Stimulated activated naive CD8-positive, alpha-beta T cell treated with anti-CD3 and anti-CD28 coated beads, Interleukin-15, amount 100 ng/mL, for 72 hours (primary cell): ENCODE measurements at regions not wholly inside any gene's neighbourhood (a gene's known extent, or its start where the extent isn't known, plus 50 kb on each side); places are given as distances from the start of the nearest gene placed in this dataset.
"Not testable (repeated sequence)": the region's sequence is repeated elsewhere in the genome, so short reads cannot be mapped to it uniquely, and the experiment has no call there.

Experiments
- ATAC-seq: fragments of 150-1000 bp; cut with Tn5 transposase; 2 replicates; pipeline ENCODE4 v1.10.0; 2021; ENCODE audit warnings: mild to moderate bottlenecking, moderate library complexity
- DNase-seq, 2 donors: peaks; one replicate each; pipeline ENCODE4 v3.0.0; 2021 to 2022
- H3K27ac Mint-ChIP-seq, 2 donors: one replicate each; pipeline ENCODE4 v1.8.0; 2022; ENCODE audit warnings: mild to moderate bottlenecking in 2 of 2, mixed read lengths in 2 of 2, moderate library complexity in 2 of 2
- H3K27me3 Mint-ChIP-seq: one replicate; pipeline ENCODE4 v1.8.0; 2022; ENCODE audit warnings: mixed read lengths
- H3K4me1 Mint-ChIP-seq: one replicate; pipeline ENCODE4 v1.8.0; 2022; ENCODE audit warnings: mild to moderate bottlenecking, mixed read lengths
- H3K4me3 Mint-ChIP-seq, 2 donors: one replicate each; pipeline ENCODE4 v1.8.0; 2022; ENCODE audit warnings: mild to moderate bottlenecking in 2 of 2, mixed read lengths in 2 of 2, moderate library complexity in 1 of 2
- H3K9me3 Mint-ChIP-seq, 2 donors: one replicate each; pipeline ENCODE4 v1.8.0; 2022; ENCODE audit warnings: mixed read lengths in 2 of 2

- H3K9me3 Mint-ChIP-seq, H3K27me3 Mint-ChIP-seq, DNase-seq, H3K27ac Mint-ChIP-seq, ATAC-seq, H3K4me3 Mint-ChIP-seq: not testable (repeated sequence)
- H3K4me1 Mint-ChIP-seq: peaks cover 14% of the 10 kb centered on the region
These were observed 78.0 kb upstream of the VKORC1L1 start for GRCh38 chr7:65794671-65795391.

- ATAC-seq, H3K9me3 Mint-ChIP-seq, H3K4me3 Mint-ChIP-seq, H3K27me3 Mint-ChIP-seq, H3K27ac Mint-ChIP-seq, DNase-seq: not testable (repeated sequence)
- peaks cover 14% of the 10 kb centered on the region for H3K4me1 Mint-ChIP-seq
These were observed 77.5 kb upstream of the VKORC1L1 start for GRCh38 chr7:65795392-65795716.

DNA sequence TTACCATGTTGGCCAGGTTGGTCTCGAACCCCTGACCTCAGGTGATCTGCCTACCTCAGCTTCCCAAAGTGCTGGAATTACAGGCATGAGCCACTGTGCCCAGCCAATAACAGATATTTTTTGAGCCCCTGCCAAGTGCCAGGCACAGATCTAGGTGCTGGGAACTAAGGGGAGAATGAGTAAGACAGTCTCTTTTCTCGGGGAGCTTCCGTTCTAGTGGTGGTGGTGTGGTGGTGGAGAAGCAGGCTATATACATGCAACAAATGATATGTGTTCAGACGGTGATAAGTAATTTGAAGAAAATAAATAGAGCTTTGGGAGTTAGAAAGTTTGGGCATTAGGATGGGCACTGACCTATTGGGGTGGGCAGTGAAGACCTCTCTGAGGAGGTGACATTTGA lies 76.7 kb upstream of the VKORC1L1 start:
- Mint-ChIP-seq H3K9me3 (no peaks in the 10 kb centered on the region), H3K4me3 (no peak overlapping the region), H3K27ac (no peak overlapping the region), H3K27me3 (no peaks in the 10 kb centered on the region), H3K4me1 (peaks cover 14% of the 10 kb centered on the region)
- ATAC-seq (no peak), DNase-seq (no peak)

- not testable (repeated sequence) for DNase-seq, H3K27me3 Mint-ChIP-seq, H3K4me3 Mint-ChIP-seq, H3K27ac Mint-ChIP-seq, H3K9me3 Mint-ChIP-seq, ATAC-seq
- H3K4me1 Mint-ChIP-seq: peaks cover 14% of the 10 kb centered on the region
These were observed 75.8 kb upstream of the VKORC1L1 start for GRCh38 chr7:65797086-65797485.

DNA sequence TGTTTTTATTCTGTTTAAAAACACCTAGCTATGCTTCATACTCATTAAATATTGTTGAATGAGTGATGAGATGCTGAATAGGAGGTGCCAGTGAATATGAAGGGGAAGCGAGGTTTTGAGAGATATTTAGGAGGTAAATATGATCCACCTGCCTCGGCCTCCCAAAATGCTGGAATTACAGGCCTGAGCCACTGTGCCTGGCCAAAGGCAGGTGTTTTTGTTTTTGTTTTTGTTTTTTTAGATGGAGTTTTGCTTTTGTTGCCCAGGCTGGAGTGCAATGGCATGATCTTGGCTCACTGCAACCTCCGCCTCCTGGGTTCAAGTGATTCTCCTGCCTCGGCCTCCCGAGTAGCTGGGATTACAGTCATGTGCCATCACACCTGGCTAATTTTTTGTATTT lies 75.3 kb upstream of the VKORC1L1 start:
- not testable (repeated sequence) for H3K27ac Mint-ChIP-seq

GRCh38 chr7:65798111-65799075 lies 74.5 kb upstream of the VKORC1L1 start:
- DNase-seq: peak; percentile 11 to 17
- peak overlapping the region; percentile 20 to 69 for H3K27ac Mint-ChIP-seq

More for the DNA sequence above, 75.3 kb upstream of the VKORC1L1 start:
- not testable (repeated sequence) for DNase-seq, H3K9me3 Mint-ChIP-seq, H3K27me3 Mint-ChIP-seq, H3K4me3 Mint-ChIP-seq, ATAC-seq
- H3K4me1 Mint-ChIP-seq: peaks cover 14% of the 10 kb centered on the region

GRCh38 chr7:65800191-65800590 lies 72.7 kb upstream of the VKORC1L1 start:
- not testable (repeated sequence) for H3K27me3 Mint-ChIP-seq, H3K27ac Mint-ChIP-seq, ATAC-seq, H3K4me3 Mint-ChIP-seq, DNase-seq, H3K9me3 Mint-ChIP-seq
- H3K4me1 Mint-ChIP-seq: peaks cover 14% of the 10 kb centered on the region

More at GRCh38 chr7:65798111-65799075, 74.5 kb upstream of the VKORC1L1 start:
- Mint-ChIP-seq H3K27me3 (no peaks in the 10 kb centered on the region), H3K9me3 (no peaks in the 10 kb centered on the region), H3K4me3 (peak overlapping the region; percentile 28 to 59), H3K4me1 (peaks cover 14% of the 10 kb centered on the region)
- peak; percentile 98 for ATAC-seq

DNA sequence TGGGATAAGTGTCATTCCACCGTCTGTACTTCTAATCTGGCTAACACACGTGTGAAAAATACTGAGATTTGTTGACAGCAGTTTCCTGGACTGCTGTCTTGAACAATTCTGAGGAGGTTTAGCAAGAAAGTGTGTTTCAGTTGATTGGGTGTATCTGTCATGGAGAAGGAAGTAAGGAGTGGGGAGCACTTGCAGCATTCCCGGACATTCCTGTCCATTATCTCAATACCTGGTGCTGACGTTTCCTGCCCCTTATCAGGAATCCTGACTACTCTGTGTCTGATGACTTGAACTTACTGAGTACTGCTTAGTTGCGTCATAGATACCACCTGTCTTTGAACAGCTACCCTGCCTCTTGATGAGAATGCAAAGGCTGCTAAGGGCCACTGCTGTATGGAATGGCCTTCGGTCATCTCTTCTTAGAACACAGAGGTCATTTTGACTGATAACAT lies 72.0 kb upstream of the VKORC1L1 start:
- Mint-ChIP-seq H3K9me3 (no peaks in the 10 kb centered on the region), H3K4me3 (no peak overlapping the region), H3K27ac (no peak overlapping the region), H3K27me3 (no peaks in the 10 kb centered on the region), H3K4me1 (peaks cover 14% of the 10 kb centered on the region)
- no peak for ATAC-seq
- no peak for DNase-seq

DNA sequence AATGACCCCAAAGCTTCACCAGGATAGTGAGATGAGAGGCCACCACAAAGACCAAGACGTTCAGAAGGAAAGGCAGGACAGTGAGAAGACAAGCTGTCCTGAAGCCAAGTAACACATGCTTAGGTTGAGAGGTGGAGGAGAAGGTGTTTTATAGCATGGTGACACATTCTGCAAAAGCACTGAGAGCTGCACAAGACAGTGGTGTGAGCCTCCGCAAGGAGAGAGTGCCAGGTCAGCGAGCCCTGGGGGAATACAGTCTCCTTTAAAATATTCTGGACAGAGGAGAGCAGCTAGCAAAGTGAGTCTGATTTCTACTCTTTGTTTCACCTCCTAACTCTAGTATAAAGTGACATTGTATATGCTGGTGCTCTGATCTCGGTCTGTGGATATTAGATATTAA lies 68.0 kb upstream of the VKORC1L1 start:
- ATAC-seq: no peak
- DNase-seq: no peak
- Mint-ChIP-seq H3K27ac (no peak overlapping the region), H3K9me3 (peaks cover 0 to 7% of the 10 kb centered on the region in 2 donors), H3K27me3 (no peaks in the 10 kb centered on the region), H3K4me1 (no peaks in the 10 kb centered on the region), H3K4me3 (no peak overlapping the region)

- ATAC-seq, DNase-seq, H3K4me1 Mint-ChIP-seq, H3K9me3 Mint-ChIP-seq, H3K27ac Mint-ChIP-seq, H3K4me3 Mint-ChIP-seq, H3K27me3 Mint-ChIP-seq: not testable (repeated sequence)
These were observed 65.8 kb upstream of the VKORC1L1 start for GRCh38 chr7:65807067-65807466.

- ATAC-seq (peak; percentile 84), DNase-seq (peak in 1 of 2 donors; percentile 11)
- Mint-ChIP-seq H3K9me3 (peaks cover 0 to 7% of the 10 kb centered on the region in 2 donors), H3K27ac (peak overlapping the region in 1 of 2 donors; percentile 30), H3K27me3 (no peaks in the 10 kb centered on the region), H3K4me3 (no peak overlapping the region), H3K4me1 (no peaks in the 10 kb centered on the region)
These were observed 63.5 kb upstream of the VKORC1L1 start for GRCh38 chr7:65809259-65809981.

GRCh38 chr7:65809982-65810288 lies 62.9 kb upstream of the VKORC1L1 start:
- Mint-ChIP-seq H3K27ac (peak overlapping the region in 1 of 2 donors; percentile 72), H3K27me3 (no peaks in the 10 kb centered on the region), H3K4me1 (no peaks in the 10 kb centered on the region), H3K9me3 (peaks cover 0 to 7% of the 10 kb centered on the region in 2 donors), H3K4me3 (no peak overlapping the region)
- DNase-seq: no peak
- ATAC-seq: no peak

GRCh38 chr7:65812281-65812680 lies 60.6 kb upstream of the VKORC1L1 start:
- DNase-seq: no peak

DNA sequence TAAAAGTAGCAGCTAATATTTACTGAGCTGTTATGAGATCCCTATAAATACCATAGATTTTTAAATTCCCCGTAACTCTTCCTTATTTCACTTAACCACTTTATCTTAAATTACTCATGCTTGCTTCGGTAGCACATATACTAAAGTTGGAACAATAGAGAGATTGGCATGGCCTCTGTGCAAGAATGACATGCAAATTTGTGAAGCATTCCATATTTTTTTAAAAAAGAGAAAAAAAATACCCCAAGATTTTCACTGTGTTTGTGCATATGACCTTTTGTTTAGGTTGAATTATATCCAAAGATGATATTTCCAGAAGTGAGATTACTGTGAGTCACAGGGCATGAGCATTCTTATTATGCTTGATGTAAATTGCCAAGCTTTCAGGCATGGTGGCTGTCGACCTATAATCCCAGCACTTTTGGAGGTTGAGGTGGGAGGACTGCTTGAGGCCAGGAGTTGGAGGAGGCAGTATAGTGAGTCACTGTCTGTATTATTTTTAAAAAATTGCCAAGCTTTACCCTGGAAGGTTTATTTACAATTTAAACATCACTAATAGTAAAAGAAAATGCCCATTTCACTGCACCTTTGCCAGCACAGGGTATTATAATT lies 58.2 kb upstream of the VKORC1L1 start:
- H3K4me3 Mint-ChIP-seq, DNase-seq, H3K27ac Mint-ChIP-seq, ATAC-seq, H3K9me3 Mint-ChIP-seq, H3K27me3 Mint-ChIP-seq, H3K4me1 Mint-ChIP-seq: not testable (repeated sequence)

More at GRCh38 chr7:65812281-65812680, 60.6 kb upstream of the VKORC1L1 start:
- Mint-ChIP-seq H3K9me3 (peaks cover 0 to 7% of the 10 kb centered on the region in 2 donors), H3K27me3 (no peaks in the 10 kb centered on the region), H3K27ac (peak overlapping the region in 1 of 2 donors; percentile 86), H3K4me1 (no peaks in the 10 kb centered on the region), H3K4me3 (no peak overlapping the region)
- no peak for ATAC-seq

GRCh38 chr7:65820287-65820950 lies 52.5 kb upstream of the VKORC1L1 start:
- no peak for DNase-seq
- Mint-ChIP-seq H3K4me3 (no peak overlapping the region), H3K4me1 (no peaks in the 10 kb centered on the region), H3K27me3 (no peaks in the 10 kb centered on the region), H3K9me3 (no peaks in the 10 kb centered on the region), H3K27ac (no peak overlapping the region)
- no peak for ATAC-seq
